ENCODE measurements at regions not wholly inside any gene's neighbourhood (a gene's known extent, or its start where the extent isn't known, plus 50 kb on each side); places are given as distances from the start of the nearest gene placed in this dataset.
"Not testable (repeated sequence)": the region's sequence is repeated elsewhere in the genome, so short reads cannot be mapped to it uniquely, and the experiment has no call there.

DNA sequence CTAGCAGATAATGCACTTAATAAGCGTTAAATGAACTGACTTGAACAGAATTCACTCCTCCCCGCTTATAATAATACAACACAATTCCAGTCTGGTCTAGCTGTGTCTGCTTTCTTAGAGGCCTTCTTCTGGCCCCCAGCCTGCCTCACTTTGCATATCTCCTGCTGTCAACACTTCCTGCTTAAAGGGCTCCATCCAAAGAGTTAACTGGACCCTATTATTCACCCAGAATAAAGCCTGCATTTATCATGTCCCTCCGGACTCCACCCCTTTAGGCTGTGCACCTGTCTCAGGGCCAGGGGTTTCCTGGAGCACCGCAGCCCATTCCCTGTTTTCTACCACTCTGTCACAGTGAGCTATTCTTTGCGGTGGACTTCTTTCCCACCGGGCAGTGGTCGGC, 115.4 kb upstream of the FOXN2 start:
- Mint-ChIP-seq H3K4me3 (no peak overlapping the region), H3K9me3 (no peaks in the 10 kb centered on the region), H3K4me1 (no peaks in the 10 kb centered on the region), H3K27me3 (no peaks in the 10 kb centered on the region), H3K27ac (no peak overlapping the region)
- DNase-seq = no peak
- ATAC-seq = no peak

DNA sequence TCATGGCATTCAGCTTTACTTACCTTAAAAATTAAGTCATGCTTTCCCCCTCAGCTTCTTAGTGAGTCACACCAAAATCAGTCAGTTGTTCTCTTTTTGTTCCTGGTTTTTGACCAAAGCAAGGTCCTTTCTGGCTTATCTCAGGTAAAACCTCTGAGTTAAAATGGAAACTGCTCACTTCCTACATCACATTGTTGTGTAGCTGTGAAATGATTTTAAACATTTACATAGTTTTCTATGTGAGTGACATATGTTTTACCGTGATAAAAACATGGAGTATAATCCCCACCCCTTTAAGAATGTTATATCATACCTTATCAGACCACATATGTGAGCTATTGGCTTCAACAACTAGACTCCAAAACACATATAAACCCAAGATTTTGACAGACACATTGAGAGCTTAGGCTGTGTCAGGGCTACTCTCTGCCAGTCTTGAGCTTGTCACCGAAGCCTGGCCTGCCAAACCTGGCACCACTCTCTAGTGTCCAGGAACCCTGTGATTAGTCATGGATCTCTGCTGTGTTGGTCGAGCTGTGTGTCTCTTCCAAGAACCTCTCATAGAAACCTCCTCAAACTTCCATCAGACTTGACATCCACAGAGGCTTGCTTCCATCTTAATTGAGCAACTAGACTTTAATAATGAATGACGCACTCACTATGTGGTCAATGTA, 113.7 kb upstream of the FOXN2 start:
- ATAC-seq = no peak
- no peak overlapping the region for H3K4me3 Mint-ChIP-seq
- H3K4me1 Mint-ChIP-seq = peaks cover 5% of the 10 kb centered on the region
- DNase-seq = no peak
- peak overlapping the region in 1 of 2 donors; percentile 70 for H3K27ac Mint-ChIP-seq
- no peaks in the 10 kb centered on the region for H3K27me3 Mint-ChIP-seq
- H3K9me3 Mint-ChIP-seq = no peaks in the 10 kb centered on the region

DNA sequence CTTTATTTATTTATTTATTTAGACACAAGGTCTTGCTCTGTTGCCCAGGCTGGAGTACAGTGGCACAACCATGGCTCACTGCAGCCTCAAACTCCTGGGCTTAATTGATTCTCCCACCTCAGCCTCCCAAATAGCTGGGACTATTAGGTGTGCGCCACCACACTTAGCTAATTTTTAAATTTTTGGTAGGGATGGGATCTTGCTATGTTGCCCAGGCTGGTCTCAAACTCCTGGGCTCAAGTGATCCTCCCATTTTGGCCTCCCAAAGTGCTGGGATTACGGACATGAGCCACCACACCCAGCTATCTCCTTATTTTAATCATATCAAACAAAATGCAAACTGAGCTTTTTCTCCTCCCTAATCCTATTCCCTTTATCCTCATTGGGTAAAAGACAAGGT, 113.0 kb upstream of the FOXN2 start:
- not testable (repeated sequence) for DNase-seq, H3K9me3 Mint-ChIP-seq, H3K27me3 Mint-ChIP-seq, H3K4me3 Mint-ChIP-seq, H3K4me1 Mint-ChIP-seq, ATAC-seq
- H3K27ac Mint-ChIP-seq = peak overlapping the region in 1 of 2 donors; percentile 15

DNA sequence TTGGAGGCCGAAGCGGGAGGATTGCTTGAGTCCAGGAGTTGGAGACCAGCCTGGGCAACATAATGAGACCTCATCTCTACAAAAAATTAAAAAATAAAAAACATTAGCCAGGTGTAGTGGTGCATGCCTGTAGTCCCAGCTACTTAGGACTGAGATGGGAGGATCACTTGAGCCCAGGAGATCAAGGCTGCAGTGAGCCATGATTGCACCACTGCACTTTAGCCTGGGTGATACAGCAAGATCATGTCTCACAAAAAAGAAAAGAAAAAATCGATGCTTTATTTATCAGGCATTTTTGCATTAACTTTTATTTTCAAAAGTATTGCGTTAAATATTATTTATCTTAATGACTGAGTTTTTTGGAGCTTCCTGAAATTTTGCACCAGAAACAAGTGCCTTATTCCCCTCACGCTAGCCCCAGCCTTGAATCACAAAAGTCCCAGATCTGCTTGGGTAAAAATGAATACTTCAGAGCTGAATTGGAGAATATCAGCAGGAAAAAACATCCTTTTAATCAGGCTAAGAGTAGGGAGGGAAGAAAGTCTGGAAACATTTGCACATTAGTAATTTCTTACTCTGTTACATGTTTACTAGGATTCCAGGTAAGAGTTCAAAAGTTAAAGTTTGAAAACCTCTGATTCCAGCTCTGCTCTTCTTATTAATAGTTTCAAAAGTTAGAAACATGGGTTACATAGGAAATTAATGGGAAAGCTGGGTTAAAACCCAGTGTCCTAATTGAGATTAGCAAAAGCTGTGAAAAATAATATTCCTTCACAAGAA, 111.4 kb upstream of the FOXN2 start:
- Mint-ChIP-seq H3K4me3 (no peak overlapping the region), H3K27me3 (no peaks in the 10 kb centered on the region), H3K27ac (no peak overlapping the region), H3K9me3 (no peaks in the 10 kb centered on the region), H3K4me1 (peaks cover 5% of the 10 kb centered on the region)
- ATAC-seq (no peak), DNase-seq (no peak)

DNA sequence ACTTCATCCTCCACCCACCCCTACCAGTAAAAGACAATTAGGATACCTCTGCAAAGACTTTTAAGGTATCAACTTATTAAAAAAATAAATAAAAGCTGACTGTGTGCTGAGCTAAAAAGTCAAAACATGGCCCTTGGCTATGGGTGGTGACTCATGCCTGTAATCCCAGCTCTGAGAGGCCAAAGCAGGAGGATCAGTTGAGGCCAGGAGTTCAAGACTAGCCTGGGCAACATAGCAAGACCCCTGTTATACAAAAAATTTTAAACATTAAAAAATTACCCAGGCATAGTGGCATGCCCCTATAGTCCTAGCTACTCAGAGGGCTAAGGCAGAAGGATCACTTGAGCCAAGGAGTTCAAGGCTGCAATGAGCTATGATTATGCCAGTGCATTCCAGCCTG, 110.8 kb upstream of the FOXN2 start:
- ATAC-seq (no peak), DNase-seq (no peak)
- Mint-ChIP-seq H3K27ac (no peak overlapping the region), H3K4me1 (peaks cover 5% of the 10 kb centered on the region), H3K27me3 (no peaks in the 10 kb centered on the region), H3K4me3 (no peak overlapping the region), H3K9me3 (no peaks in the 10 kb centered on the region)

DNA sequence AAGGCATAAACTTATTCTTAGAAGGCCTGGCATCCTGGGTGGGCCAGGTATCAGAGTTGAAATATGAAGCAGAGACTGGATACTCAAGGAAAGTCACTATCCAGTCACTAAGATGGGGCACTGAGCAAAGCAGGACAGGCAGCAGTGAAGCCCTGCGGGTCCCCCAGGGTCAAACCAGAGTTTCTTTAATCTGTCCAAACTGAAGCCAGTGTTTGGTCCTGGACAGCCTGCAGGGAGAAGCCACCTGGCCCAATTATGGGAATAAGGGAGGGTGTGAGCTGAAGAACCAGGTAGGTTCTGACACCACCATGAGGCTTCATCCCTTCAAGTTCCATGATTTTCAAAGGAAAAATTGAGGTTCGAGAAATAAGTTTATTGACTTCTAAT, 109.7 kb upstream of the FOXN2 start:
- H3K27me3 Mint-ChIP-seq = no peaks in the 10 kb centered on the region
- ATAC-seq (no peak), DNase-seq (no peak)
- no peak overlapping the region for H3K27ac Mint-ChIP-seq
- no peak overlapping the region for H3K4me3 Mint-ChIP-seq
- no peaks in the 10 kb centered on the region for H3K9me3 Mint-ChIP-seq
- peaks cover 14% of the 10 kb centered on the region for H3K4me1 Mint-ChIP-seq

DNA sequence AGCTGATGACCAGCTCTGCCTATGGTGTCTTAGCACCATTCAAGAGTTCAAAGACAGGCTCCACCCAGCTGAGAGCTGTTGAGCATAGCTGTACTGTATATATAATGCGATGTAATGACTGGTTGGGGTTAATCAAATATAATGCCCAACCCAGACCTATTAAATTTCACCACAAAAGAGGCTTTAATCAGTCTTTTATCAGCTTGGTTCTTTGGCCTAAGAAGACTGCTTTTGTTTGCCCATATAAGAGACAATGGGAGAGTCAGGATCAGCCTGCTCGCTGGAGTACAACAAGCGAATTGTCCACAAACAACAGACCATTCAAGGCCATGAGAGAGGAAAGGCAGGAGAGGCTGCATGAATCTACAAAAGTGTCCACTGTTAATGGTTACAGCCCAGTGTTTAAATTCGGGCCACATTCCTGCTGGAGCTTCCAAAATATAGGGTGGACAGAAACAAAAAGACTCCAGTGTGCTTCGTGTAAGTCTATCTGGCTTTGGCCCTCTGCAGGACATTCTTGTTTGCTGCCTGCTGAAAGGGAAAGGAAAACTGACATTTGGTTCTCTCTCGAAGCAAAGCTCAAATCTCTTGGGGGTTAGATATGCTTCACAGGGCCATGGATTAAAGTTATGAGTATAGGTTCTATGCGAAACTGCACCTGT, 109.2 kb upstream of the FOXN2 start:
- no peak for ATAC-seq
- Mint-ChIP-seq H3K9me3 (no peaks in the 10 kb centered on the region), H3K4me1 (peaks cover 14% of the 10 kb centered on the region), H3K4me3 (no peak overlapping the region), H3K27ac (no peak overlapping the region), H3K27me3 (no peaks in the 10 kb centered on the region)
- no peak for DNase-seq

DNA sequence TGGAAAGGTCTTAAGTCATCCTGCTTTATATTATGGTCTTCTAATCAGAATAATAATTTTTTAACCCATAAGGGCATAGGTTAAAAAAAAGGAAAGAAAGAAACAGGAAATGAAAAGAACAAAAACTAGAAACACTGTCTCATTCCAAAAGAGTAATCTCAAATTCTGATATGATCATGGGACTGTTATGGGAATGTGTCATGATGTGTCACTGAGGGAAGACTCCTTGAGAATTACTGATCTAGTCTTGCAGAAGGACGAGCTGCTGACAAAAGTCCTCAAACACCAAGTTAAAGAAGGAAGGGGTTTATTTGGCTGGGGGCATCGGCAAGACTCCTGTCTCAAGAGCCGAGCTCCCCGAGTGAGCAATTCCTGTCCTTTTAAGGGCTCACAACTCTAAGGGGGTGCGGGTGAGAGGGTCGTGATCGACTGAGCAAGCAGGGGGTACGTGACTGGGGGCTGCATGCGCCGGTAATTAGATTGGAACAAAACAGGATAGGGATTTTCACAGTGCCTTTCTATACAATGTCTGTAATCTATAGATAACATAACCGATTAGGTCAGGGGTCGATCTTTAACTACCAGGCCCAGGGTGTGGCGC, 108.3 kb upstream of the FOXN2 start:
- not testable (repeated sequence) for DNase-seq, H3K9me3 Mint-ChIP-seq, H3K27me3 Mint-ChIP-seq, H3K4me3 Mint-ChIP-seq, ATAC-seq, H3K27ac Mint-ChIP-seq
- H3K4me1 Mint-ChIP-seq = peaks cover 14% of the 10 kb centered on the region

DNA sequence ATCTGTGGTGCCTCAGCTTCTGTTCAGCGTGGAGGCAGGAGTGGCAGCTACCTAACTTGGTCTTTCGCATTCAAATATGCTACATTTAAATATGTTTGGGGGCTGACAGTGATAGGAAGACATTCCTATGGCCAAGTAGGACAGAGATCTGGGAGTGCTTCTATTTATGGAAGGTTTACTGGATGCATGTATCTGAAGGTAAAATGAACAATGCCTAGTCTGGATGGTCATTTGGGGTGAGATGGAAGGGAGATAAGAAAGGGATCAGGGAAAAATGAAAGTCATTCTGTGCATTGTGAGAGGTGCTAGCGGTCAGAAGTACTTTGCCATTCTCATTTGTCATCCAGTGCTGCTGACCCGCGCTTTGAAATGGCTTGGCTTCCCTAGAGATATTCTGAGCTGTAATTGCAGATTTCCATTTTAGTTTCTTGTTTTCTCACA, 107.3 kb upstream of the FOXN2 start:
- no peaks in the 10 kb centered on the region for H3K27me3 Mint-ChIP-seq
- H3K9me3 Mint-ChIP-seq = no peaks in the 10 kb centered on the region
- H3K4me1 Mint-ChIP-seq = peaks cover 14% of the 10 kb centered on the region
- ATAC-seq = no peak
- no peak overlapping the region for H3K4me3 Mint-ChIP-seq
- H3K27ac Mint-ChIP-seq = no peak overlapping the region
- DNase-seq = no peak

DNA sequence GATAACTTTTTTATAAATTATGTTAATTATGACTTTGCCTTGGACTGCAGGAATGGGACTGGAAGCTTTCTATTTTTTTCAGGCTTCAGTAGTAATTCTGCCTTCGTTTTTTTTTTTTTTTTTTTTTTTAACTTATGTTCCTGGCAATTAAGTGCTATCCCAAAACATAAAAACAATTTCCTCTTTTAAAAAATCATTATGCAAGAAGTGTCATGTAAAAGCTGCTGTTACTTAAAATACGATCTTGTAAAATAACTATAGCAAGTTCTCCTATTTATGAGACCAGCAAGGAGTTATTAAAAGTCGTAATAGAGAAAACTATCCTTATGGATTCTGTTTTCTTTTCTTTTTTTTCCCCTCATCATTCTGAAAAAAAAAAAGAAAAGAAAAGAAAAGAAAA, 106.6 kb upstream of the FOXN2 start:
- H3K4me3 Mint-ChIP-seq = no peak overlapping the region
- H3K27me3 Mint-ChIP-seq = no peaks in the 10 kb centered on the region
- no peak for DNase-seq
- peaks cover 14% of the 10 kb centered on the region for H3K4me1 Mint-ChIP-seq
- ATAC-seq = no peak
- no peak overlapping the region for H3K27ac Mint-ChIP-seq
- H3K9me3 Mint-ChIP-seq = no peaks in the 10 kb centered on the region

DNA sequence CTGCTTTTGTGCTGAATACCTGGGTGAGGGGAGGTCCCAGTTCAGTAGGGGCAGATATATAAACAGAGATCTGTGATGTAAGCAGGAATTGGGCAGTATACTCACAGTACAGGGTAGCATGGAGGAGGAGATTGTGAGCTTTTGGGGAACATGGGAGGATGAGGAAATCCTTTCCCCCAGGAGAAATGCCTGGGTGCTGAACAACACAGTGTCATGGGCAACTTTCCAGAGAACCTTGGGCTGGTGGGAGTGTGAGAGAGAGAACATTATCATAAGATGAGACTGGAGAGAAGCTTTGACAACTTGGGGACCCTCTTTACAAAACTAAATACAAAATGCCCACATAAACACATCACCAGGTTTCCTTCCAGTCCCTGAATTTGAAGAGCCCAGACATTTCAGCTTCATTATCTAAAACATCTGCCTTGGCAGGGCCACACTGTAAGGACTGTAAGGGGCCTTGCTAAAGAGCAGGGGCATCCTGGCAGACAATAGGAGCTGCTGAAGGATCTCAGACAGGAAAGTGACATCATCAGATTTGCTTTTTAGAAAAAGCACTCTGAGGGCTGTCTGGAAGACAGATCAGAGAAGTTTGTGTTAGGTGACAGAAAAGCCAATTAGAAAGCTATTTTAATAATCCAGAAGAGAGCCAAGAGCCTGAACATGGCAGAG, 105.1 kb upstream of the FOXN2 start:
- Mint-ChIP-seq H3K9me3 (no peaks in the 10 kb centered on the region), H3K4me3 (no peak overlapping the region), H3K4me1 (peaks cover 14% of the 10 kb centered on the region), H3K27ac (peak overlapping the region in 1 of 2 donors; percentile 1), H3K27me3 (no peaks in the 10 kb centered on the region)
- ATAC-seq (no peak), DNase-seq (no peak)

DNA sequence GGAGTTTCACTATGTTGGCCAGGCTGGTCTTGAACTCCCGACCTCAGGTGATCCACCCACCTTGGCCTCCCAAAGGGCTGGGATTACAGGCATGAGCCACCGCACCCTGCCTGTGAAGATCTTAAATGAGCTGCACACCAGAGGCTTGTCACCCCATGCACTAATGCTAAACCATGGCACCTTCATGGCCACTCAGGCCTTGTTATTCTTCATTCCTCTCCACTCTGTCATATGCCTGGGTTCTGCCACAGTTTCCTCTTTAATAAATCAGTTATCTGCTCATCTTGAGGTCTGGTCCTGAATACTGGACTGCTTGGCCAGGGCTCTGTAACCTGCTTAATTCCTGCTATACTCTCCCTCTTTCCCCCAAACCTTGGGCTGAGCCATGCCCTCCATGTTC, 104.3 kb upstream of the FOXN2 start:
- DNase-seq = no peak
- Mint-ChIP-seq H3K9me3 (no peaks in the 10 kb centered on the region), H3K4me1 (peaks cover 14% of the 10 kb centered on the region), H3K4me3 (no peak overlapping the region), H3K27ac (no peak overlapping the region), H3K27me3 (no peaks in the 10 kb centered on the region)
- ATAC-seq = no peak

DNA sequence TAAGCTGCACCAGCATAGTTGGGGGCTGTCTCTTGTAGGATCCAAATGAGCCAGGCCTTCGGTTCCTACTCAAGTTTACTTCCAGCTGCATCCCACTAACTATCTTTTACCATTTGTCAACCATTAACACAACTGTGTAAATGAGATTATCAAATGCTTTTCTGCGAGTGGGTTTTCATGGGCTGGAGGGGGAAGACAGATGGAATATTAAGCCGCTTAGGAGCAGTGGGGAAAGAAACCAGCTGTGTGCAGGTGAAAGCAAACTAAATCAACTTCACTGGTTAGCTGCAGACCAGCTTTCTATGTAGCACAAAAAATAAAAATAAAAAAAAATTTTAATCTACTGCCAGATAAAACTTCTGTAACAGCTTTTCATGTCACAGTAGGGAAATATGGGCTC, 100.8 kb upstream of the FOXN2 start:
- H3K27me3 Mint-ChIP-seq = no peaks in the 10 kb centered on the region
- H3K27ac Mint-ChIP-seq = no peak overlapping the region
- H3K9me3 Mint-ChIP-seq = no peaks in the 10 kb centered on the region
- ATAC-seq = no peak
- no peak overlapping the region for H3K4me3 Mint-ChIP-seq
- DNase-seq = no peak
- peaks cover 8% of the 10 kb centered on the region for H3K4me1 Mint-ChIP-seq

DNA sequence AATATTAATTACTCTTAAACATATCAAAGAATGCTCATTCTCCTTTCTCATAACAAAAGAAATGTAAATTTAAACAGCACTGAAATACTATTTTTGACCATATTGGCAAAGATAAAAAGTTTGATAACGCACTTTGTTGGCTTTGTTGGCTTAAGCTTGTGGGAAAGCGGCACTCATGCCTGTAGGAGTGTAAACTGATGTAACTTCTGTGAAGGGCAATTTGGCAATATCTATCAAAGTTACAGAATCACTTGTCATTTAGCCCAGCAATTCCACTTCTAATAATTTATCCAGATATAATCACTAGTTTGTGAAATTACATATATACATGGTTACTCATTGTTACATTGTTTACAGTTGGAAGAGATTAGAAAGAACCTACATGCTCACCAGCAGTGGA, 96.3 kb upstream of the FOXN2 start:
- Mint-ChIP-seq H3K4me3 (no peak overlapping the region), H3K27me3 (no peaks in the 10 kb centered on the region), H3K4me1 (no peaks in the 10 kb centered on the region), H3K9me3 (no peaks in the 10 kb centered on the region), H3K27ac (no peak overlapping the region)
- ATAC-seq (no peak), DNase-seq (no peak)

DNA sequence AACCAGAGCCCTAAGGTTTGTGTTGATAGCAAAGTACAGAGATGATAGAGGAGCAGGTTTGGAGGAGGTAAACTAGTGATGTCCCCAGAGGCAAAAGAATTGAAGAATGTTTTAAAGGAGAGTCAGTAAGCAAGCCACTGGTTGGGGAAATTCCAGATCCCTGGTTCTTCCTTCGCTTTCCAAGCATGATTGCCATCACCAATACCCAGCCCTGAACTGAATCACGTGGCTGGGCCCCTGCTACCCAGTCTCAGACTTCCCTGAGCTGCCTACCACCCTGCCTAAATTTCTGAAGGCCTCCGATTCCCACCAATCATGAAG, 95.3 kb upstream of the FOXN2 start:
- peak overlapping the region in 1 of 2 donors; percentile 51 for H3K27ac Mint-ChIP-seq
- no peak overlapping the region for H3K4me3 Mint-ChIP-seq
- no peaks in the 10 kb centered on the region for H3K27me3 Mint-ChIP-seq
- H3K4me1 Mint-ChIP-seq = no peaks in the 10 kb centered on the region
- ATAC-seq (no peak), DNase-seq (no peak)
- no peaks in the 10 kb centered on the region for H3K9me3 Mint-ChIP-seq

Measured in stimulated activated naive CD8-positive, alpha-beta T cell treated with anti-CD3 and anti-CD28 coated beads, Interleukin-15, amount 100 ng/mL, for 72 hours (primary cell).